Fibroblast of pulmonary artery (primary cell): ENCODE measurements at regions not wholly inside any gene's neighbourhood (a gene's known extent, or its start where the extent isn't known, plus 50 kb on each side); places are given as distances from the start of the nearest gene placed in this dataset.

Experiments
- DNase-seq: peaks from one replicate; pipeline ENCODE4 v3.0.0-alpha.2; 2010; ENCODE audit warnings: low read depth
- H3K4me3 ChIP-seq: replicated peaks from 2 replicates; pipeline ENCODE4 v1.5.1; 2011; ENCODE audit warnings: low read depth, mild to moderate bottlenecking, control low read depth, low read length, moderate library complexity
- TF ChIP-seq, protein P1 (sequence below): IDR thresholded peaks from 2 replicates; pipeline ENCODE4 v1.5.1; 2011; ENCODE audit warnings: mild to moderate bottlenecking, control low read depth, low read length, inconsistent platforms; ENCODE audit errors: missing control alignments

DNA sequence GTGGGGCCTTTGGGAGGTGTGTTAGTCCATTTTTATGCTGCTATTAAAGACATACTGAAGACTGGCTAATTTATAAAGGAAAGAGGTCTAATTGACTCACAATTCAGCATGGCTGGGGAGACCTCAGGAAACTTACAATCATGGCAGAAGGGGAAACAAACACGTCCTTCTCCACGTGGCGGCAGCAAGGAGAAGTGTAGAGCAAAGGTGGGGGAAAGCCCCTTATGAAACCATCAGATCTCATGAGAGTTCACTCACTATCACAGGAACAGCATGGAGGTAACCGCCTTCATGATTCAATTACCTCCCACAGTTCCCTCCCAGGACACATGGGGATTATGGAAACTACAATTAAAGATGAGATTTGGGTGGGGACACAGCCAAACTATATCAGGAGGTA, 187.1 kb upstream of the OSR1 start:
- H3K4me3 ChIP-seq, result no peak overlapping the region
- TF ChIP-seq, protein P1, sequence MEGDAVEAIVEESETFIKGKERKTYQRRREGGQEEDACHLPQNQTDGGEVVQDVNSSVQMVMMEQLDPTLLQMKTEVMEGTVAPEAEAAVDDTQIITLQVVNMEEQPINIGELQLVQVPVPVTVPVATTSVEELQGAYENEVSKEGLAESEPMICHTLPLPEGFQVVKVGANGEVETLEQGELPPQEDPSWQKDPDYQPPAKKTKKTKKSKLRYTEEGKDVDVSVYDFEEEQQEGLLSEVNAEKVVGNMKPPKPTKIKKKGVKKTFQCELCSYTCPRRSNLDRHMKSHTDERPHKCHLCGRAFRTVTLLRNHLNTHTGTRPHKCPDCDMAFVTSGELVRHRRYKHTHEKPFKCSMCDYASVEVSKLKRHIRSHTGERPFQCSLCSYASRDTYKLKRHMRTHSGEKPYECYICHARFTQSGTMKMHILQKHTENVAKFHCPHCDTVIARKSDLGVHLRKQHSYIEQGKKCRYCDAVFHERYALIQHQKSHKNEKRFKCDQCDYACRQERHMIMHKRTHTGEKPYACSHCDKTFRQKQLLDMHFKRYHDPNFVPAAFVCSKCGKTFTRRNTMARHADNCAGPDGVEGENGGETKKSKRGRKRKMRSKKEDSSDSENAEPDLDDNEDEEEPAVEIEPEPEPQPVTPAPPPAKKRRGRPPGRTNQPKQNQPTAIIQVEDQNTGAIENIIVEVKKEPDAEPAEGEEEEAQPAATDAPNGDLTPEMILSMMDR, result no peak
- no peak for DNase-seq

DNA sequence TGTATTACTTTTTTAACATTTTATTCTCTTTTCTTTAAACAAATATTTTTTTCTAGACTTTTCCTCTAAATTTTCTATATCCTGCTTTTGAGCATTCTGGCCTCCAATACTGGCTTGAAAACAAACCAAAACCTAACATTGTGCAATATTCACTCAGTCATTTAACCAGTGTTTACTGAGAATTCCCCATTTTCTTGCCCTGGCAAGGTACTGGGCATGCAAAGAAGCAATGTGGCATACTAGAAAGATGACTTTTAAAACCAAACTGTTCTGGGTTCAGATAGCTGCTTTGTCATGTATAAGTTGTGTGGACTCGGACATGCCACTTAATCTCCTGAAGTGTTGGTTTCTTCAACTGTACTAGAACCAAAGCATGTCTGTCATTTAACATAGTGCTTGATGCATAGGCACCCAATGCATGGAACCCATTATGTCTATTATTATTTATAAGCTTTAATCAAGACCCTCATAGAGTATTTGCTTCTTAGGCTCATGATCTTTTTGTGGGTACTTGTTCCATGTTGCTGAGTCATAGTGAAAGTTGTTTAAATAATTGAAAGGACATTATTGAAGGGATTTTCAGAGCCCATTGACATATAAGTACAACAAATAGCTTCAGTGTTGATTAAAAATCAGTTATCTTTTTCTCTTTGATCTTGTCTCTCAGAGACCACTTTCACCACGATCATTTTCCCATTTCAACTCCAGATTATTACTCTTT, 185.4 kb upstream of the OSR1 start:
- no peak overlapping the region for H3K4me3 ChIP-seq
- peak; percentile 42 for DNase-seq
- TF ChIP-seq, protein P1, result no peak

DNA sequence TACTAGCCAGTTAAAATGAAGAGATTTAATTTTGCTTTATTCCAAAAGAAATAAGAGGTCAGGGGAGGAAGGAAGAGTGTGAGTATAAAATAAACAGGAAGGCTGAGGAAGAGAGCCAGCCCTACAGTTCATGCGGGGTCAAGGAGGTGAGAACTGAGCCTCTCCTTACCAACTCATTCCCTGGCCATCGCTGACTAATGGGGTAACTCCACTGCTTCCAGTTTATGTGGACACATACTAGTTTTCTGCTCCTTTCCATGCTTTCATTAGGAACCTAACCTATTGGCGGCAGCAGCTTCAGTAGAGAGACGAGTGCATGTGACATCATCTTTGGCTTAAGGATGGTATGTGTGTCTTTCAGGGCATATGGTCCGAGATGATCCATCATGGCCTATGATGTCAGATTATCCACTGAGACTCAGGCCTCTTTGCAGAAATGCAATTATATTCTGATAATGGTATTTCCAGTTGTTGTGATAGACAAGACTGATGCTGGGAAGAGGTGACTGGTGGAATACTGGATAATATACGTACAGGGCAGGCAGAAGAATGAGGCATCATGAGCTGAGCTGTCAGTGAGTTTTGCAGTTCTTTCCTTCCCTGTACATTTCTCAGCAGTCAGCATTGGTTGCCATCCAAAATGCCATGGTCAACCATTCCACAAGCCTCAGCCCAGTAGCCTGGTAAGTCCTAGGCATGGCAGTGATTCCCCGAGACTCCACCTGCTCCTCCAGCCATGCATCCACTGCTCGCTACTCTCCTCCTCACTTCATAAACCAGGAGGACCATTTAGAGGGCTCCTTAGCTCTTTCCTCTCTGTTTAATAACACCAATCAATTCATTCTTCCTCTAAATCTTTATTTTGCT, 184.6 kb upstream of the OSR1 start:
- no peak for DNase-seq
- no peak overlapping the region for H3K4me3 ChIP-seq
- TF ChIP-seq, protein P1, result no peak

DNA sequence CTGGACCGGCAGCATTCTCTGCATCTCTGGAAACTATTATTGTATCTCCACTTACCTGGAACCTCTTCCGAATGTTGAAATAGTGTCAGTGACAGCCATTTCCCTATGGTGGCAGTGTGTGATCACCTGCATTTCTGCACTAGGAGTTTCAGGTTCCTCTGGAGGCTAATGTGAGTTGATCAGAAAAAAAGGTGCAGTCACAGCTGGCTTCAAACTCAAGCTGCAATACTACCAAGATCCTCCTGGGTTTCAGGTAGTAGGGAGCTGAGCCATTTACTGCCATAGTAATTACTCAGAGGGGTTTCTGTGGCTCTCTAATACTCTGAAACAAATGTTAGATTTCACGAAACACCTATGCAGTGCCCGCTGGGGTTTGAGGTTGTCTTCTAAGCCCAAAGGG, 183.5 kb upstream of the OSR1 start:
- H3K4me3 ChIP-seq, result no peak overlapping the region
- TF ChIP-seq, protein P1, result no peak
- no peak for DNase-seq

DNA sequence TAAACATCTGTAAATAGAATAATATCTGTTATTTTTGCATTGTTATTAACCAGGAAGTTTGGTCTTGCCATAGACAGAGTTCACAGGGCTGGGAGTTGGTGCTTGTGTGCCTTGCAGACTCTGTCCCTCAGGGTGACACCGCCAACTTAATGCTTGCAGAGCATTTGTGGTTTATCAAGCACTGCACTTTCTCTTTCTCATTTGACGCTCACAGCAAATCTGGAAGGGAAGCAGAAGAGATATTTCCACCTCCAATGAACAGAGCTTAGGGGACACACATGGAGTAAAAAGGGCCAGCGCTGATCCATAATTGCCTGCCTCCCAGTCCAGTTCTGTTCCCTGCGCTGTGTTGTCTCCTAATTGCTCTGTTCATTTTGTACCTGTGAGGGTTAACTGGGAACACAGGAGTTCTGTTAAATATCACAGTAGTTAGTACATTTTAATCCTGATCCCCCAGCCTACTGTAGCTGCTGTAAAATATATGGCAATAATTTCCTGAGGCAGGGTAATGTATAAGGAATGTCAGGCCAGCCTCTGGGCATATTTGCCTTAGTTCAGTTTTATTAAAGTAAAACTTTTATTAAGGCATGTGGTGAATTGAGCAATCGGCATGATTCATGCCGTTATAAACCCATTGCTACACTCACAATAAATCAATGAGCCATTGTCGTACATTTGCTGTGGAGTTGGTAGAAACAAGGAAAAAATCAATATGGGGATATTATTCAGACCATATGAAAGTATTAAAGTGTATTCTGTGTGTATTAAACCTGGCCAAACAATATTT, 182.5 kb upstream of the OSR1 start:
- peak; percentile 89 for DNase-seq
- TF ChIP-seq, protein P1, result no peak
- H3K4me3 ChIP-seq, result no peak overlapping the region

DNA sequence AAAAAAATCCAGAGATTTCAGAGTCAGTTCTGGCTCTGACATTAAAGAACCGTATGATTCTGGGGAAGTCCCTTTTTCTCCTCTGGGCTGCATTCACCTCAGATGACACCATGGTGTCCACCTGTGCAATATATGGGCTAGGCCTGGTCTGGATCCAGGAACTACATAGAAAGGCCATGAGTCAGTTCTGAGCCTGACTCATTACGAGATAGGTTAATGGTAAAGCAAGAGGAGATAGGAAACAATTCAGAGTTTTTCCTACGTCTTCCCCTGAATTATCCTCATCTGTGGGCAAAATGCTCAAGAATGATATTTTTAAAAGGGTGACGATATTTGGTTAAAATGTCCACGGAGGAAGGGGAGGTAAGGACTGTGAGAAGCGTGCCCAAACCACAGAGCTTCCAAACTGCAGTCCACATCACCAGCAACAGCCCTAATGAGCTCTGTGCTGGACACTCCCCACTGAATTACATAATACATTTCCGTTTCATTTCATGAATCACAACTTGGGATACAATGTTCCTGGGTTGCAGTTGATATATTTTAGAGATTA, 180.1 kb upstream of the OSR1 start:
- DNase-seq, result peak; percentile 97
- no peak overlapping the region for H3K4me3 ChIP-seq
- TF ChIP-seq, protein P1, result no peak
